HEK293 (cell line): ENCODE measurements at regions not wholly inside any gene's neighbourhood (a gene's known extent, or its start where the extent isn't known, plus 50 kb on each side); places are given as distances from the start of the nearest gene placed in this dataset.

Source experiments
- CTCF ChIA-PET: fragments of 350-600 bp; formaldehyde crosslinking; extraction: SDS; loops from one replicate; lab custom pipeline; 2021; ENCODE audit warnings: antibody characterized with exemption; lab: Yijun Ruan, JAX
- POLR2A ChIA-PET: fragments of 300-600 bp; formaldehyde crosslinking; extraction: SDS; loops from one replicate; lab custom pipeline; 2020; ENCODE audit warnings: antibody characterized with exemption, inconsistent platforms; lab: Yijun Ruan, JAX
- H3K27ac ChIP-seq: fragments of 200-500 bp; sonication (Bioruptor generic); 2 replicates; pipeline ENCODE4 v1.5.1; 2014; ENCODE audit warnings: low read depth, low read length, control low read depth, inconsistent platforms; ENCODE audit errors: extremely low read depth
- H3K36me3 ChIP-seq, 2 experiments: fragments of 200-500 bp in 1 of 2; sonication (Bioruptor generic) in 1 of 2; 1 replicate in 1 of 2; 2 replicates in 1 of 2; pipeline ENCODE4 v1.5.1; 2014 to 2017; ENCODE audit warnings: inconsistent platforms in 2 of 2, low read length in 2 of 2; ENCODE audit not compliant: control insufficient read depth in 2 of 2, insufficient read depth in 1 of 2
- H3K4me1 ChIP-seq: fragments of 200-500 bp; sonication (Bioruptor generic); 2 replicates; pipeline ENCODE4 v1.5.1; 2014; ENCODE audit warnings: mild to moderate bottlenecking, low read length, inconsistent platforms; ENCODE audit not compliant: control insufficient read depth, insufficient read depth
- H3K4me3 ChIP-seq: 2 replicates; pipeline ENCODE4 v1.5.1; 2011; ENCODE audit warnings: low read depth, mild to moderate bottlenecking, control low read depth, low read length, moderate library complexity
- H3K9me3 ChIP-seq: fragments of 200-500 bp; sonication (Bioruptor generic); 2 replicates; pipeline ENCODE4 v1.5.1; 2014; ENCODE audit warnings: low read depth, low read length, inconsistent platforms; ENCODE audit not compliant: control insufficient read depth, insufficient read depth
- SALL2 ChIP-seq: fragments of 450-650 bp; formaldehyde crosslinking; IDR thresholded peaks from 2 replicates; pipeline ENCODE4 v1.5.0; 2017; ENCODE audit warnings: missing biosample characterization, mild to moderate bottlenecking, missing genetic modification characterization, borderline replicate concordance
- SCRT2 ChIP-seq: fragments of 450-650 bp; formaldehyde crosslinking; IDR thresholded peaks from 2 replicates; pipeline ENCODE4 v1.5.1; 2016; ENCODE audit warnings: missing biosample characterization, missing genetic modification characterization
- TRIM28 ChIP-seq: IDR thresholded peaks from 2 replicates; pipeline ENCODE4 v1.6.1; 2011; ENCODE audit warnings: low read length, control low read depth, borderline replicate concordance
- ZBTB10 ChIP-seq: fragments of 450-650 bp; formaldehyde crosslinking; IDR thresholded peaks from 2 replicates; pipeline ENCODE4 v1.5.1; 2016; ENCODE audit warnings: missing biosample characterization, missing genetic modification characterization
- ZBTB26 ChIP-seq: fragments of 450-650 bp; formaldehyde crosslinking; optimal IDR thresholded peaks from 2 replicates; pipeline ENCODE3; 2016; ENCODE audit warnings: missing biosample characterization, mild to moderate bottlenecking, missing genetic modification characterization
- ZBTB44 ChIP-seq: fragments of 450-650 bp; IDR thresholded peaks from 2 replicates; pipeline ENCODE4 v1.5.1; 2018; ENCODE audit warnings: missing biosample characterization, mild to moderate bottlenecking, missing genetic modification characterization
- ZFP69B ChIP-seq: fragments of 450-650 bp; formaldehyde crosslinking; IDR thresholded peaks from 2 replicates; pipeline ENCODE4 v1.5.1; 2016; ENCODE audit warnings: missing biosample characterization, missing genetic modification characterization
- ZNF350 ChIP-seq: fragments of 450-650 bp; formaldehyde crosslinking; IDR thresholded peaks from 2 replicates; pipeline ENCODE4 v1.5.0; 2017; ENCODE audit warnings: missing biosample characterization, mild to moderate bottlenecking, missing genetic modification characterization
- ZNF48 ChIP-seq: fragments of 450-650 bp; formaldehyde crosslinking; IDR thresholded peaks from 2 replicates; pipeline ENCODE4 v1.5.1; 2016; ENCODE audit warnings: missing biosample characterization, missing genetic modification characterization
- ZNF704 ChIP-seq: fragments of 450-650 bp; formaldehyde crosslinking; IDR thresholded peaks from 2 replicates; pipeline ENCODE4 v1.5.1; 2016; ENCODE audit warnings: missing biosample characterization, missing genetic modification characterization
- ZNF707 ChIP-seq: fragments of 450-650 bp; formaldehyde crosslinking; IDR thresholded peaks from 2 replicates; pipeline ENCODE4 v1.5.1; 2016; ENCODE audit warnings: missing biosample characterization, missing genetic modification characterization
- ZNF837 ChIP-seq: fragments of 450-650 bp; formaldehyde crosslinking; IDR thresholded peaks from 2 replicates; pipeline ENCODE4 v1.5.1; 2016; ENCODE audit warnings: missing biosample characterization, missing genetic modification characterization
- TF ChIP-seq, protein P1 (sequence below): fragments of 450-650 bp; formaldehyde crosslinking; IDR thresholded peaks from 2 replicates; pipeline ENCODE4 v1.5.1; 2016; ENCODE audit warnings: missing biosample characterization, missing genetic modification characterization

DNA sequence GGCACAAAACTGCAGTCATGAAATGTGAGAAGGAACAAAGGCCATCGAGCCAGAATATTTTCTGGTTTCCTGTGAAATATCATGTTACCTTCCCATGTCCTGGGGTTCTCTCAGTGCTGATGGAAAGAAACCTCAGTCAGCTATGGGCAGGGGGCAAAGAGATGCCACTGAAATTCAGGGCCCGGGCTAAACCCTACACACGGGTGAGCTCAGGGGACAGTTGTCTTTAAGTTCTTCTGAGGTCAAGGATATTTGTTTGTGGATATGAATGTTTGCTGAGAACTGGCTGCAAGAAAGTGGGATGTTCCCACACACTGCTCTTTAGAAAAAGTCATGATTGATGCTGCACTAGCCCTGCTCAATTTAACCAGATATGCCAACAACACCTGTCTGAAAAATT is 187.2 kb downstream of the MEX3B start (continued):
- TF ChIP-seq ZBTB26 (no peak), ZNF48 (tag by site-specific recombination) (no peak), ZNF837 (tag by site-specific recombination) (no peak)
- TF ChIP-seq, protein P1, sequence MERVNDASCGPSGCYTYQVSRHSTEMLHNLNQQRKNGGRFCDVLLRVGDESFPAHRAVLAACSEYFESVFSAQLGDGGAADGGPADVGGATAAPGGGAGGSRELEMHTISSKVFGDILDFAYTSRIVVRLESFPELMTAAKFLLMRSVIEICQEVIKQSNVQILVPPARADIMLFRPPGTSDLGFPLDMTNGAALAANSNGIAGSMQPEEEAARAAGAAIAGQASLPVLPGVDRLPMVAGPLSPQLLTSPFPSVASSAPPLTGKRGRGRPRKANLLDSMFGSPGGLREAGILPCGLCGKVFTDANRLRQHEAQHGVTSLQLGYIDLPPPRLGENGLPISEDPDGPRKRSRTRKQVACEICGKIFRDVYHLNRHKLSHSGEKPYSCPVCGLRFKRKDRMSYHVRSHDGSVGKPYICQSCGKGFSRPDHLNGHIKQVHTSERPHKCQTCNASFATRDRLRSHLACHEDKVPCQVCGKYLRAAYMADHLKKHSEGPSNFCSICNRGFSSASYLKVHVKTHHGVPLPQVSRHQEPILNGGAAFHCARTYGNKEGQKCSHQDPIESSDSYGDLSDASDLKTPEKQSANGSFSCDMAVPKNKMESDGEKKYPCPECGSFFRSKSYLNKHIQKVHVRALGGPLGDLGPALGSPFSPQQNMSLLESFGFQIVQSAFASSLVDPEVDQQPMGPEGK (tag by site-specific recombination), result no peak

DNA sequence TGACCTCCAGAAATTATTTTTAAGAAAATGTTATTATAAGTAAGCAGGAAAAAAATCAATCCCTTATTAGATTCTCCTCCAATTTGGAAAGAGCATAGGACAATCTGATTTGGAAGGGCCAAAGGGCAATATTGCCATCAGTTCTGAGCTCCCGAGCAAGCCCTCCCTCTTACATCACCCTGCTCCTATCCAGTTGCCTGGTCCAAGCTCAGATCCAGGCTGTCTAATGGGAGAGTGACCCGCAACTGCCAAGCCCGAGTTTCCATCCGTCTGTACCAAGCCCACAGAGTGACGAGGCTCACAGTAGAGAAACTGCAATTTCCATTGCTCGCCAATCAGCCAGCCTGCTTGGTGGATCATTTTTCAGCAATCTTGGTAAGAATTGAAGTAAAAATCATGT is 187.7 kb downstream of the MEX3B start:
- ChIA-PET CTCF (no interaction called here), POLR2A (no interaction called here)
- Histone ChIP-seq H3K9me3 (no peaks in the 10 kb centered on the region), H3K27ac (no peak overlapping the region), H3K36me3 (peaks cover 0 to 26% of the 10 kb centered on the region in 2 experiments; a peak in 1 of 3 replicates), H3K4me3 (no peak overlapping the region), H3K4me1 (0 out of 2 replicates have a peak, but pooled peaks cover 2% of the 10 kb centered on the region)
- TF ChIP-seq, protein P1 (tag by site-specific recombination), result no peak
- TF ChIP-seq ZFP69B (tag by site-specific recombination) (no peak), SCRT2 (tag by site-specific recombination) (no peak), ZNF704 (tag by site-specific recombination) (no peak), SALL2 (tag by site-specific recombination) (no peak), ZBTB44 (tag by site-specific recombination) (no peak), ZNF707 (no peak), TRIM28 (no peak), ZNF350 (no peak)

- Histone ChIP-seq H3K4me3 (no peak overlapping the region), H3K36me3 (peaks cover 0 to 24% of the 10 kb centered on the region in 2 experiments; a peak in 1 of 3 replicates), H3K9me3 (no peaks in the 10 kb centered on the region)
- POLR2A ChIA-PET, result no interaction called here
- TF ChIP-seq ZBTB10 (tag by site-specific recombination), result no peak
- TF ChIP-seq, all 188 proteins: peak for 0
- H3K4me1 ChIP-seq, result no peaks in the 10 kb centered on the region
- CTCF ChIA-PET, result no interaction called here
- no peak overlapping the region for H3K27ac ChIP-seq
Measured at GRCh38 chr15:81856634-81857026, 189.2 kb downstream of the MEX3B start.
